ENCODE measurements at regions not wholly inside any gene's neighbourhood (a gene's known extent, or its start where the extent isn't known, plus 50 kb on each side); places are given as distances from the start of the nearest gene placed in this dataset.

- DNase-seq (ENCODE audit: low read depth in 2 of 2), result no peak
Measured at GRCh38 chr20:59493926-59494325, 110.4 kb upstream of the PHACTR3 start.

DNA sequence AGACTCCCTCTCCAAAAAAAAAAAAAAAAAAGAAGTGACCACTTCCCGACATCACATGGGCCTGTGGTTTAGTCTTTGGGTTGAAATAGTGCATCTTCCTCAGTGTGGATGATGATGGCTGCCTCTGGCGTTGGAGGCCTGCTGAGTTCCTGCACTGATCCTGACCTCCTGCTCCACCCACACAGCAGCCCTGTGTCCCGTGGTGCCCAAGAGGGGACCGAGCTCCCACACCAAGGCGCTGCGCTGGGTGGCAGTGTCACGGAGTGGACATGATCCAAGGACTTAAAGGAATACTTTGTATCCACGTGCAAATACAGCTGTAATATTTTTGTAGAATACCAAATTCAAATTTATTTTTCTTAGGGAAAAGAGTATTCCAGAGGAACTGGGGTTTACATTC is 109.2 kb upstream of the PHACTR3 start:
- DNase-seq (ENCODE audit: low read depth in 2 of 2), result no peak

GRCh38 chr20:59495894-59496510 is 108.3 kb upstream of the PHACTR3 start:
- peak; percentile 17 to 36 for DNase-seq (ENCODE audit: low read depth in 2 of 2)

DNA sequence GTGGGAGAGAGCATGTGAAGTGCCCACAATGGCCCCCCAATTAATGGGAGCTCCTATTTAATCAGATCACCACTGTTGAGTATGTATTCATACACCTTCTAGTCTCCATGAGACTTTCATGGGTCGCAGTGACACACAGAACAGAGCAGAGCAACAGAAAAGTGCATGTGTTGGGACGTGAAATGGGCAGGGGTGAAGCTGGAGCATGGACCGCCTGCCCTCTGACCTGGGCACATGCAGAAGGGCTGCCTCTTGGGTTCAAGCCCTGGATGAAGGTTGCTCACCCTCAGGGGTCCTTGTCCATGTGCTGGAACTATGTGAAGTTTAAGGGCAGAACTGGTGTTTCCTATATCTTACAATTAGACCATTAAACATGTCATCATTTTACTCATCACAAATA is 106.0 kb upstream of the PHACTR3 start:
- no peak for DNase-seq (ENCODE audit: low read depth in 2 of 2)

GRCh38 chr20:59499863-59500262 is 104.5 kb upstream of the PHACTR3 start:
- no peak for DNase-seq (ENCODE audit: low read depth in 2 of 2)

- DNase-seq (ENCODE audit: low read depth in 2 of 2), result no peak
Measured at GRCh38 chr20:59508729-59509128, 95.6 kb upstream of the PHACTR3 start.

- no peak for DNase-seq (ENCODE audit: low read depth in 2 of 2)
Measured at GRCh38 chr20:59512651-59513050, 91.7 kb upstream of the PHACTR3 start.

- DNase-seq (ENCODE audit: low read depth in 2 of 2), result no peak
Measured at GRCh38 chr20:59514554-59514953, 89.8 kb upstream of the PHACTR3 start.

- DNase-seq (ENCODE audit: low read depth in 2 of 2), result no peak
Measured at GRCh38 chr20:59515013-59515905, 89.1 kb upstream of the PHACTR3 start.

- DNase-seq (ENCODE audit: low read depth in 2 of 2), result no peak
Measured at GRCh38 chr20:59515906-59516209, 88.5 kb upstream of the PHACTR3 start.

DNA sequence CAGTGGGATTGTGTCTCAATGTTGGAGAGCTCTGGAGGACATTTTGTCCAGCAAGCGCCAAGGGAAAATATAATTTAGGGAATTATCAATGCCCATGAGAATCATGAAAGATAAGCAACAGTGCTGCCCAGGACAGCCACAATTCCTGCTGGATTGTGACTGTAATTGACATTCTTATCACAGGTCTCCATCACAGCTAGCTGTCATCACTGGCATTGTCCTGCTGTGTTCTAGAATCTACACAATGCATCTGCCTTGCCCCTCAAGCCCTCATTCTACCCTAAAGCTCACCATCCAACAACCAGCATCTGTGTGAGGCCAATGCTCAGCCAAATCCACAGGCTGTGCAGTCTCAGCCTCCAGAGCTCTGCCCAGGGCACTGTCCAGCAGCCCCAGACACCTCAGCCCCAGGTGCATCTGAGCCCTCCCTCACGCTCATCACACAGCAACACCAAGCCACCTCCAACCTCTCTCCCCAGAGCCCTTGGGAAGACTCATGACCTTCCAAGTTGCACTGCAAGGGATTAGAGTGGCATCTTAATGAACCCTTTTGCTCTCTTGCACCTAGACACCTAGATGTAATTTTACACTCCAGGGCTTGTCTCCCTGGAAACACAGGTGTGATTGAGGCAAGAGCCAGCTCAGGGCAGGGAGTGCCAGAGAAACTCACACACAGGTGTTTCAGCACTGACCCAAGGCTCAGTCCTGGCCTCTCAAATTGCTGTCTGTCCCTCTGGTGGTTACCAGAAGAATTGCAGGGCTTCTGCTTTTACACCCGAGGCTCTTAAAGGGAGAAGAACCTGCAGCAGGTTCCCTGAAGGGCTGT is 85.2 kb upstream of the PHACTR3 start:
- no peak for DNase-seq (ENCODE audit: low read depth in 2 of 2)

- DNase-seq (ENCODE audit: low read depth in 2 of 2), result no peak
Measured at GRCh38 chr20:59519707-59520014, 84.7 kb upstream of the PHACTR3 start.

- no peak for DNase-seq (ENCODE audit: low read depth in 2 of 2)
Measured at GRCh38 chr20:59520814-59521213, 83.5 kb upstream of the PHACTR3 start.

DNA sequence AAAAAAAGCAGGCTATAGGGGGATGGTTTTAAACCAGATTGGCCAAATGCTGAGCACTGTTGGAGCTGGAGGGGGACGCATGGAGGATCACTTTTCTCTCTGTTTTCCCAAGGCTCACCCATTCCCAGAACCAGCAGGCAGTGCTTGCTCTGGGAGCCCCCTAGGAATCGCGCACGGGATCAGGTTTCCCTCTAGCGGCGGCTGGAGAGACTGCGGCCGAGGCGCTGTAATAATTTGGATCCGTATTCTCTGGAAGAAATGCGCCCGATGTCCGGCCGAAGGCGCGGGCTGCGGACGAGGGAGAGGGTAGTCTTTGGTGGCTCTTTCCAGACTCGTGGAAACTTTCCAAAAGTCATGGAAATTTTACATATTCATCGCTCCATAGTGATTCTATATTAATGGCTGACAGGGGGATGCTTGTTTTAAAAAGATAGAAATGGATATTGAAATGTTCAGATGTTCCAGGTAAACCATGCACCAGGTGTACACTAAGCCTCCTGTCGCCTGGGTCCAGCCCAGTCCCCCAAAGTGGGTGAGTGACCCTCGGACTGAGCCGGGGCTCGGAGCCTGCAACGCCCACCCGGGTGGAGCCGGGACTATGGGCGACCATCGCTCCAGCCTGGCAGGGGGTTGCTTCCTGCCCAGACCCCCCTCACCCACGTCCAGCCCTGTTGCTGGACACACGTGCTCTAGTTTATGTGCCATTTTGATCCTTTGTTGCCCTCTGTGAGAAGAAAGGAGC is 78.7 kb upstream of the PHACTR3 start:
- DNase-seq (ENCODE audit: low read depth in 2 of 2), result no peak

DNA sequence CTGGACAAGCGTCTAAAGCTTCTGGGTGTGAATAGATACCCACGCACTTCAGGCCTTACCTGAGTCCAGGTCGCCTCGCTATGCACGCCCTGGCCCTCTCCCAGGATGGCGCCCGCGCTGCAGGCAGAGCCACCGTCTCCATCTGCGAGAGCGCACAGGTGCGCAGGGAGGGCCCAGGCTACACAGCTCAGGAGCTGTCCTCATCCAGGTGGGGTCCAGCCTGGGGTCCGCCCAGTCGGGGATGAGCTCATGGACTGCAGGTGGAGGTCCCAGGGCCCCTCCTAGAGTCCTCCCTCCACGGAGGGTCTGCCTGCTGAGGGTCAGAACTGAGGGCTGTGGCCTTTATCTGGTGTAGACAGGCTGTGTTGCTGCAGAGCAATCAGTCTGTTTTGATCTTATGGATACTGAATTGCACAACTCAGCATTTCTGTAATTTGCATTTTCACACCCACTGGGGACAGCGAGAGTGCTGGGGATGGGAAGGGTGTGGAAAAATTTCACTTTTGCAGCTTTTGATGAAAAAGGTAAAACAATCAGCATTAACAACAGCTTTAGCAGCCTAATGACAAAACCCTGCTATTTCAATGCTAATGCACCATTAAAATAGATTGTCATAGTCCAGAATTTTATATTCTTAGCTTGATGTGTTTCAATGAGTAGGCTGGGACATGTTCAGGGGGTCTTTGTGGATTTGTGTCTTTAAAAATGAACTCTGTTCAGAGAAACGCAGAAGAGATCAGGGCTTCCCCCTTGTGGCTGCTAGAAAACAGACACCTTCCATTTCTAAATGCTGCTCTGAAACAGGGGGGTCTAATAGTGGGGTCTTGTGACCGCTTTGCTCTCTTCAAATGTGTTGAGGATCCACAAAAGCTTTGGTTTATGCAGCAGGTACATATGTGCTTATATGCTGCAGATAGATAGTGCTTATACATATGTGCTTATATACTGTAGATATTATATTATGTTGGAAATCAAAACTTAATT is 77.8 kb upstream of the PHACTR3 start:
- DNase-seq (ENCODE audit: low read depth in 2 of 2), result no peak

DNA sequence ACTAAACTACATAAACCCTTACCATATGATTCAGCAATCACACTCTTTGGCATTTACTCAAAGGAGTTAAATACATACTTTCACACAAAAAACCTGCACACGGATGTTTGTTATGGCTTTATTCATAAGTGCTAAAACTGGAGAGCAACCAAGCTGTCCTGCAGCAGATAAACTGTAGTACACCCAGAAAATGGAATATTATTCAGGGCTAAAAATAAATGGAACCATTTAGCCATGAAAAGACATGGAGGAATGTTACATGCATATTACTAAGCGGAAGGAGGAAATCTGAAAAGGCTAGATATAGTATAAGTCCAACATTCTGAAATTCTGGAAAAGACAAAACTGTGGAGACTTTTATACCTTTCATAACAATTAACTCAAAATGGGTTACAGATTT is 73.6 kb upstream of the PHACTR3 start:
- no peak for DNase-seq (ENCODE audit: low read depth in 2 of 2)

GRCh38 chr20:59537991-59538390 is 66.3 kb upstream of the PHACTR3 start:
- DNase-seq (ENCODE audit: low read depth in 2 of 2), result no peak

DNA sequence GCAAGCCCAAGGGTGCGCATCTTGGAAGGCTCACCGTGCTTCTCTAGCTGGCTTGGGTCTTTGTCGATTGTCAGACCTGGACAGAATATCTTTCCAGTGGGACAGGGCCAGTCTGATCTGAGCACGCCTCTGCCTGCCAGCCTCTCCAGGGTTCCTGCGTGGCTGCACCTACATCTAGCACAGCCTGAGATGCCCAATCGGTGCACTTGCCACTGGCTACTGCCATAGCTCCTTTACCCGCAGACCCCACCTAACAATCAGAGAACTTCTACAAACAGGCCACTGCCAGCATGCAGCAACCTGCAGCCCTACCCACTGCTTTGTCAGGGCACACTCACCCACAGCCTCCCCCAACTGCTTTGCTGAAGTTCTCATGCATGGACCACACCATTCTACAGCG is 56.7 kb upstream of the PHACTR3 start:
- no peak for DNase-seq (ENCODE audit: low read depth in 2 of 2)
